Right lobe of liver (tissue), 6 donors: ENCODE measurements at regions not wholly inside any gene's neighbourhood (a gene's known extent, or its start where the extent isn't known, plus 50 kb on each side); places are given as distances from the start of the nearest gene placed in this dataset.

Experiments
- ATAC-seq, 4 donors: fragments of 200-7000 bp; cut with Tn5 transposase; one replicate each; pipeline ENCODE4 v1.9.1; 2020; ENCODE audit warnings: mild to moderate bottlenecking in 4 of 4, moderate library complexity in 4 of 4
- DNase-seq, 3 donors: peaks; one replicate each; pipeline ENCODE4 v3.0.0-alpha.2; 2020
- H3K27ac ChIP-seq, 3 donors: fragments of 200-600 bp; one replicate each; pipeline ENCODE4 v1.8.0; 2022
- H3K27me3 ChIP-seq, 2 donors: fragments of 200-600 bp; one replicate each; pipeline ENCODE4 v1.8.0; 2022
- H3K36me3 ChIP-seq, 4 donors: fragments of 200-600 bp; sonication (generic) in 1 of 4; one replicate each; pipeline versions ENCODE4 v1.5.1 to v1.8.0; 2017 to 2022; ENCODE audit warnings: control low read depth in 1 of 4
- H3K4me1 ChIP-seq, 4 donors: fragments of 200-600 bp; sonication (generic) in 1 of 4; one replicate each; pipeline versions ENCODE4 v1.5.1 to v1.8.0; 2017 to 2022; ENCODE audit warnings: control low read depth in 1 of 4
- H3K4me3 ChIP-seq, 3 donors: fragments of 200-600 bp; one replicate each; pipeline ENCODE4 v1.8.0; 2022
- H3K9me3 ChIP-seq, 4 donors: fragments of 200-600 bp; sonication (generic) in 1 of 4; one replicate each; pipeline versions ENCODE4 v1.5.1 to v1.8.0; 2017 to 2022; ENCODE audit warnings: control low read depth in 1 of 4
- POLR2A ChIP-seq: fragments of 450-650 bp; IDR thresholded peaks from one replicate; pipeline ENCODE4 v1.6.1; 2017; ENCODE audit warnings: antibody characterized with exemption, mild to moderate bottlenecking
- WGBS: methylation state at CpG from one replicate; pipeline ENCODE4 v1.1.6; 2018; ENCODE audit warnings: low coverage, low lambda C conversion rate; ENCODE audit not compliant: insufficient coverage; ENCODE audit errors: missing lambda C conversion rate; 5-methylcytosine and 5-hydroxymethylcytosine counted together
- intact Hi-C, 2 donors: fragments of 100-400 bp; cut with DNase I; formaldehyde crosslinking; loops; one replicate each; pipeline versions ENCODE4 v1.11.2 to v1.14.1; 2022
- TF ChIP-seq, protein P1 (sequence below), 4 donors: fragments of 200-600 bp in 3 of 4; fragments of 450-650 bp in 1 of 4; IDR thresholded peaks; one replicate each; pipeline versions ENCODE4 v1.5.1 to v1.8.0; 2016 to 2022; ENCODE audit warnings: antibody characterized with exemption in 4 of 4, mild to moderate bottlenecking in 2 of 4
- donor health status: DM: no; HTN: yes; CAD: no.
- donor health status: DM: no; HTN: no; CAD: no.
- donor health status: DM: no; HTN: no; CAD: no.
- donor health status: DM: no; HTN: yes; CAD: no.
- donor health status: DM: no; HTN: yes; CAD: no.

DNA sequence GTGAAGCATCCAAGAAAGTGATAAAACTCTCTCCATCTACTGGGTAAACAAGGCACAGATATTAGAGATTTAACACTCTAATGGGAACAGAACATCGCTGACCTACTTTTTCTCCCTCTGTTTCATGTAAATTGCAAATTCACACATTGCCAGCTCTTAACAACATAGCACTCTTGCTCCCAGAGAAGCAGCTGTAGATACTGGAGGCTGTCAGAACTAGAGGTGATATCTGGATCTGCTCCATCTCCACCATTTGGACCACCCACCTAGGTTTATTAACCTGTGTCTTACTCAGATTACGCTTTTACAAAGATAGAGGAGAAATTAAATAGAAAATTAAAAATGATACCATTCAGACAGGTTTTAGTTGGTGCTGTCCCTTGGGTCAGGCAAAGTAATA lies 289.1 kb upstream of the CRBN start:
- Histone ChIP-seq H3K36me3 (no peaks in the 10 kb centered on the region), H3K27ac (no peak overlapping the region), H3K4me1 (no peaks in the 10 kb centered on the region), H3K9me3 (no peaks in the 10 kb centered on the region), H3K4me3 (no peak overlapping the region), H3K27me3 (no peaks in the 10 kb centered on the region)
- ATAC-seq (no peak), DNase-seq (no peak)
- TF ChIP-seq, protein P1, sequence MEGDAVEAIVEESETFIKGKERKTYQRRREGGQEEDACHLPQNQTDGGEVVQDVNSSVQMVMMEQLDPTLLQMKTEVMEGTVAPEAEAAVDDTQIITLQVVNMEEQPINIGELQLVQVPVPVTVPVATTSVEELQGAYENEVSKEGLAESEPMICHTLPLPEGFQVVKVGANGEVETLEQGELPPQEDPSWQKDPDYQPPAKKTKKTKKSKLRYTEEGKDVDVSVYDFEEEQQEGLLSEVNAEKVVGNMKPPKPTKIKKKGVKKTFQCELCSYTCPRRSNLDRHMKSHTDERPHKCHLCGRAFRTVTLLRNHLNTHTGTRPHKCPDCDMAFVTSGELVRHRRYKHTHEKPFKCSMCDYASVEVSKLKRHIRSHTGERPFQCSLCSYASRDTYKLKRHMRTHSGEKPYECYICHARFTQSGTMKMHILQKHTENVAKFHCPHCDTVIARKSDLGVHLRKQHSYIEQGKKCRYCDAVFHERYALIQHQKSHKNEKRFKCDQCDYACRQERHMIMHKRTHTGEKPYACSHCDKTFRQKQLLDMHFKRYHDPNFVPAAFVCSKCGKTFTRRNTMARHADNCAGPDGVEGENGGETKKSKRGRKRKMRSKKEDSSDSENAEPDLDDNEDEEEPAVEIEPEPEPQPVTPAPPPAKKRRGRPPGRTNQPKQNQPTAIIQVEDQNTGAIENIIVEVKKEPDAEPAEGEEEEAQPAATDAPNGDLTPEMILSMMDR (IDR thresholded peaks at IDR 0.05) = no peak
- TF ChIP-seq POLR2A = no peak
- intact Hi-C loops = no loop called here
- WGBS = 50% methylated on average over 2 of the region's 2 CpGs

DNA sequence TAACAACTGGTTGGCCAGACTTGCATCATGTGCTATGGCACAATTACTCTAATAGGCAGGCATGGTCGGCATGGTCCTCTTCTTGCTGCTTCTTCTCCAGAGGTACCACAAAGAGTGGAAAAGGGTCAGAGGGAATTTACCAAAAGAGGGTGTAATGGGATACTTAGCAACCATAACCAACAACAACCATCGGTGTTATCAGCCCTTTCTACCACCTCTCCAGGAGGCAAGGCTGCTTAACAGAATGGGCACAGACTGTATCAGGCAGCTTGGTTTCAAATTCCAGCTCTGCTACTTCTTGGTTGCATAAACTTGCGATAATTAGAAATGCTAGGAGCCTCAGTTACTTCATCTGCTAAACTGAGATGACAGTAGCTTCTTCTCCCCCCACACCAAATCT lies 284.6 kb upstream of the CRBN start:
- TF ChIP-seq POLR2A = no peak
- TF ChIP-seq, protein P1 (IDR thresholded peaks at IDR 0.05) = no peak
- no peak for DNase-seq
- intact Hi-C loops = no loop called here
- Histone ChIP-seq H3K4me1 (no peaks in the 10 kb centered on the region), H3K27ac (no peak overlapping the region), H3K27me3 (no peaks in the 10 kb centered on the region), H3K9me3 (no peaks in the 10 kb centered on the region), H3K36me3 (no peaks in the 10 kb centered on the region), H3K4me3 (no peak overlapping the region)
- ATAC-seq = no peak
- 30% methylated on average over 3 of the region's 3 CpGs for WGBS

DNA sequence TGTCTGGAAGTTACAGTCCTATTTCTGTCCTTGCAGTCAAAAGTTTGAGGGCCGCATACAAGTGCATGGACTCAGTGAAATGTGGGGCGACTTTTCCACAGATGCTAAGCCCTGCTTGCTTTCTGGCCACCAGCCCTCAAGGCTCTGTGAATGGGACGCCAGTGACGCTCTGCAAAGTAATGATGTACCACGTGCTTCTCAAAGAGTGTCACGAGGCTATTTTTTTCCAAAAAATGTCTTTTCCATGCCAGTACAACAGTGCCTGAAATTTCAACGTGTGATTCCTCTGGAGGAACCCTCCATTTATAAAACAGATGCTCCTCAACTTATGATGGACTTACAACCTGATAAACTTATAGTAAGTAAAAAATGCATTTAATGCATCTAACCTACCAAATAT lies 281.8 kb upstream of the CRBN start:
- Histone ChIP-seq H3K36me3 (no peaks in the 10 kb centered on the region), H3K9me3 (no peaks in the 10 kb centered on the region), H3K4me3 (no peak overlapping the region), H3K27me3 (no peaks in the 10 kb centered on the region), H3K27ac (no peak overlapping the region), H3K4me1 (no peaks in the 10 kb centered on the region)
- ATAC-seq (no peak), DNase-seq (no peak)
- WGBS = 63% methylated on average over 5 of the region's 7 CpGs
- no peak for TF ChIP-seq POLR2A
- TF ChIP-seq, protein P1 (IDR thresholded peaks at IDR 0.05) = no peak
- intact Hi-C loops = no loop called here

DNA sequence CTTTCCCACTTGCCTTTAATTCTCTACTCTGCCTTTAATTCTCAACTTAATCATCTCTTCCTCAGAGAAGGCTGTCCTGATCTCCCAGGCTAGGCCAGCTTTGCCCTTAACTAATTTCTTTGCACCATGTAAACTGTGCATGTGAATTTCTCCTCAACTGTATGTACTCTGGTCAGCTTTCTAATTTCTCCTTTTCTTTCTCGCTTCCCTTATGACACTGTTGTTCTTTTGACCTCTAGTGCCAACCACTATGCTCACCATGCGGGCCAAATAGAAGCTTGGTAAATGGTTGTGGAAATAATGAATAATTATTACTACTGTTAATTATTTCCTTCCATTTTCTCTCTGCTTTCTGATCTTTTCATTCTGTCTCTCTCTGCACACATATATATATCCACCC lies 269.0 kb upstream of the CRBN start:
- Histone ChIP-seq H3K9me3 (no peaks in the 10 kb centered on the region), H3K4me3 (no peak overlapping the region), H3K4me1 (no peaks in the 10 kb centered on the region), H3K27ac (no peak overlapping the region), H3K36me3 (no peaks in the 10 kb centered on the region), H3K27me3 (no peaks in the 10 kb centered on the region)
- no peak for DNase-seq
- ATAC-seq = no peak
- intact Hi-C loops = no loop called here
- TF ChIP-seq, protein P1 (IDR thresholded peaks at IDR 0.05) = no peak
- no peak for TF ChIP-seq POLR2A
- WGBS = 43% methylated on average over 2 of the region's 2 CpGs

DNA sequence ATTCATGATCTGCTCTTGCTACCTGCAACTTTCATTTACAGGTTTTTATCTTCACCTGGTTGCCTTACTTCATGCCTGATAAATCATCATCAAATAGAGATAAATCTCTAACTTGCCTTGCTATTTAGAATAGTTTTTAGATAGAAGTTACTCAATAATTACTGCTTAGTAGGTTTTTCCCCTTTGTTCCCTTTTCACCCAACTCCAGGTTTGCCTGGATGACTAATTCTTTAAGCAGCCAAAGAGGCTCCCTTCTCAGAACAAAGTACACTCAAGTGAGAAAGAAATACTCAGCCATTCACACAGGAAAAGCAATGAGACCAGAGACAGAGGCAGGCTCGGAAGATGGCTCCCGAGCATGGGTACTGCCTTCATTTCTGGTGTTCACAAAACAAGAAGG lies 268.1 kb upstream of the CRBN start:
- no peaks in the 10 kb centered on the region for H3K9me3 ChIP-seq
- H3K36me3 ChIP-seq = no peaks in the 10 kb centered on the region
- DNase-seq (no peak), ATAC-seq (no peak)
- no peak overlapping the region for H3K27ac ChIP-seq
- H3K4me3 ChIP-seq = no peak overlapping the region
- TF ChIP-seq, protein P1 (IDR thresholded peaks at IDR 0.05) = no peak
- TF ChIP-seq POLR2A = no peak
- H3K27me3 ChIP-seq = no peaks in the 10 kb centered on the region
- 62% methylated on average over 2 of the region's 2 CpGs for WGBS
- intact Hi-C loops = no loop called here
- H3K4me1 ChIP-seq = no peaks in the 10 kb centered on the region
